Stimulated activated CD8-positive, alpha-beta memory T cell treated with anti-CD3 and anti-CD28 coated beads, Interleukin-15, amount 100 ng/mL, for 48 hours (primary cell): ENCODE measurements at regions not wholly inside any gene's neighbourhood (a gene's known extent, or its start where the extent isn't known, plus 50 kb on each side); places are given as distances from the start of the nearest gene placed in this dataset.

Experiments
- DNase-seq, 2 donors: peaks; one replicate each; pipeline ENCODE4 v3.0.0-alpha.2; 2020; ENCODE audit warnings: low read depth in 2 of 2

- no peak for DNase-seq
Observed at GRCh38 chr4:180792541-180792940, 1450.7 kb upstream of the TENM3 start.

- no peak for DNase-seq
Observed at GRCh38 chr4:180794333-180794732, 1448.9 kb upstream of the TENM3 start.

- DNase-seq, result no peak
Observed at GRCh38 chr4:180798036-180798577, 1445.1 kb upstream of the TENM3 start.

GRCh38 chr4:180799798-180800197 is 1443.4 kb upstream of the TENM3 start:
- no peak for DNase-seq

GRCh38 chr4:180805101-180805500 is 1438.1 kb upstream of the TENM3 start:
- DNase-seq, result no peak

- DNase-seq, result no peak
Observed at GRCh38 chr4:180808862-180809261, 1434.3 kb upstream of the TENM3 start.

GRCh38 chr4:180809439-180809838 is 1433.8 kb upstream of the TENM3 start:
- DNase-seq, result no peak

- DNase-seq, result no peak
Observed at GRCh38 chr4:180810581-180810980, 1432.6 kb upstream of the TENM3 start.

- DNase-seq, result no peak
Observed at GRCh38 chr4:180811556-180811955, 1431.6 kb upstream of the TENM3 start.

GRCh38 chr4:180812783-180813182 is 1430.4 kb upstream of the TENM3 start:
- no peak for DNase-seq

- DNase-seq, result no peak
Observed at GRCh38 chr4:180814875-180815417, 1428.3 kb upstream of the TENM3 start.

- DNase-seq, result no peak
Observed at GRCh38 chr4:180817529-180817928, 1425.7 kb upstream of the TENM3 start.

GRCh38 chr4:180823108-180823507 is 1420.1 kb upstream of the TENM3 start:
- no peak for DNase-seq

GRCh38 chr4:180827232-180828009 is 1415.8 kb upstream of the TENM3 start:
- no peak for DNase-seq

GRCh38 chr4:180828455-180829018 is 1414.7 kb upstream of the TENM3 start:
- DNase-seq, result no peak

GRCh38 chr4:180832073-180832472 is 1411.1 kb upstream of the TENM3 start:
- no peak for DNase-seq

- DNase-seq, result no peak
Observed at GRCh38 chr4:180840142-180840541, 1403.1 kb upstream of the TENM3 start.

GRCh38 chr4:180850318-180850940 is 1392.8 kb upstream of the TENM3 start:
- DNase-seq, result no peak

GRCh38 chr4:180852738-180853137 is 1390.5 kb upstream of the TENM3 start:
- no peak for DNase-seq

- DNase-seq, result no peak
Observed at GRCh38 chr4:180855184-180855583, 1388.0 kb upstream of the TENM3 start.

- DNase-seq, result no peak
Observed at GRCh38 chr4:180860089-180860720, 1383.0 kb upstream of the TENM3 start.

- DNase-seq, result no peak
Observed at GRCh38 chr4:180861651-180862050, 1381.6 kb upstream of the TENM3 start.
